ENCODE measurements at regions not wholly inside any gene's neighbourhood (a gene's known extent, or its start where the extent isn't known, plus 50 kb on each side); places are given as distances from the start of the nearest gene placed in this dataset.

DNA sequence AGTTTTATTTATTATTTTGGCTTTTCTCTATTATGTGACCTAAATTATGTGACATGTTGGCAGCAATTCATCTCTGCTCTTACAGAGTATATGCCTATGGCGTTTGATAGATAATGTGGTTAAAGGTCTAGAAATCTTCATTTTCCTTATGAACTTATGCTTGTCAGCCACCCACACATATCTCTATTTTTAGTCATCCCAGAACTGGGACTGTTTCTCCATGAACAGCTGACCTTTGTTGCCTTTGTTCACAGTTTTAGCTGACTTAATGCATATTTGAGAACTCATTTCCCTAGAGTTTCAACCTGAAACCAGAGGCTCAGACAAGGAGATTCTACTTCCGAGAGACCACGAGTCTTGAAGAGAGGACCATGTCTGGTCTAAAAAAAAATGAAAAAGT, 176.5 kb downstream of the RAP2B start:
- H3K27me3 Mint-ChIP-seq = peaks cover 4% of the 10 kb centered on the region
- intact Hi-C loops (cut with micrococcal nuclease) = no loop called here
- H3K27ac ChIP-seq (ENCODE audit: low read length in 2 of 2) = no peak overlapping the region
- H2AFZ ChIP-seq (ENCODE audit: insufficient read depth, low read depth, low read length, poor library complexity, severe bottlenecking) = no peak overlapping the region
- no peaks in the 10 kb centered on the region for H3K27me3 ChIP-seq (replicated peaks in 1 of 4; ENCODE audit: control extremely low read depth in 1 of 4, control insufficient read depth in 3 of 4, insufficient read depth in 4 of 4, low read length in 3 of 4)
- no peak overlapping the region for H3K9ac ChIP-seq (ENCODE audit: low read length)
- ChIA-PET CTCF (no interaction called here), POLR2A (no interaction called here)
- H3K9me3 Mint-ChIP-seq (ENCODE audit: insufficient read depth) = no peaks in the 10 kb centered on the region
- H3K79me2 ChIP-seq (ENCODE audit: control insufficient read depth, insufficient read depth, low read length) = no peaks in the 10 kb centered on the region
- H3K4me3 ChIP-seq (ENCODE audit: control extremely low read depth in 1 of 5, extremely low read depth in 1 of 5, insufficient read depth in 1 of 5, low read depth in 2 of 5, low read length in 4 of 5) = no peak overlapping the region
- H3K27ac Mint-ChIP-seq = no peak overlapping the region
- no peaks in the 10 kb centered on the region for H3K4me1 ChIP-seq (ENCODE audit: control insufficient read depth in 2 of 2, insufficient read depth in 2 of 2, low read length in 2 of 2)
- DNase-seq (no peak), ATAC-seq (ENCODE audit: low read depth) (no peak)
- 100% methylated on average over 2 of the region's 3 CpGs for WGBS (ENCODE audit: insufficient coverage)
- no peak overlapping the region for H3K4me3 Mint-ChIP-seq
- H4K20me1 ChIP-seq (ENCODE audit: control insufficient read depth, insufficient read depth, low read length, poor library complexity, severe bottlenecking) = no peaks in the 10 kb centered on the region
- TF ChIP-seq CTCF (IDR thresholded peaks at IDR 0.05) = no peak
- TF ChIP-seq EZH2 (IDR thresholded peaks at IDR 0.05; ENCODE audit: borderline replicate concordance, insufficient read depth, low read depth, low read length, poor library complexity, severe bottlenecking) = no peak
- H3K9me3 ChIP-seq (ENCODE audit: control extremely low read depth in 1 of 3, control insufficient read depth in 2 of 3, insufficient read depth in 1 of 3, low read length in 2 of 3) = no peaks in the 10 kb centered on the region
- no peaks in the 10 kb centered on the region for H3K4me1 Mint-ChIP-seq
- no peak overlapping the region for H3K4me2 ChIP-seq (replicated peaks; ENCODE audit: low read depth, low read length, poor library complexity, severe bottlenecking)
- no peaks in the 10 kb centered on the region for H3K36me3 ChIP-seq (replicated peaks in 1 of 2; ENCODE audit: control extremely low read depth in 1 of 2, control insufficient read depth in 1 of 2, extremely low read depth in 1 of 2, insufficient read depth in 2 of 2, low read length in 1 of 2)

GRCh38 chr3:153339065-153339464, 177.0 kb downstream of the RAP2B start:
- H3K27ac Mint-ChIP-seq = no peak overlapping the region
- H2AFZ ChIP-seq (ENCODE audit: insufficient read depth, low read depth, low read length, poor library complexity, severe bottlenecking) = no peak overlapping the region

More at GRCh38 chr3:153339065-153339464, 177.0 kb downstream of the RAP2B start:
- H3K9ac ChIP-seq (ENCODE audit: low read length) = no peak overlapping the region
- peaks cover 4% of the 10 kb centered on the region for H3K27me3 Mint-ChIP-seq
- H3K9me3 ChIP-seq (ENCODE audit: control extremely low read depth in 1 of 3, control insufficient read depth in 2 of 3, insufficient read depth in 1 of 3, low read length in 2 of 3) = no peaks in the 10 kb centered on the region
- no peaks in the 10 kb centered on the region for H3K9me3 Mint-ChIP-seq (ENCODE audit: insufficient read depth)
- no peak overlapping the region for H3K27ac ChIP-seq (ENCODE audit: low read length in 2 of 2)
- no peaks in the 10 kb centered on the region for H4K20me1 ChIP-seq (ENCODE audit: control insufficient read depth, insufficient read depth, low read length, poor library complexity, severe bottlenecking)
- H3K4me1 Mint-ChIP-seq = no peaks in the 10 kb centered on the region
- DNase-seq (no peak), ATAC-seq (ENCODE audit: low read depth) (no peak)
- no peaks in the 10 kb centered on the region for H3K36me3 ChIP-seq (replicated peaks in 1 of 2; ENCODE audit: control extremely low read depth in 1 of 2, control insufficient read depth in 1 of 2, extremely low read depth in 1 of 2, insufficient read depth in 2 of 2, low read length in 1 of 2)
- H3K4me2 ChIP-seq (replicated peaks; ENCODE audit: low read depth, low read length, poor library complexity, severe bottlenecking) = no peak overlapping the region
- intact Hi-C loops (cut with micrococcal nuclease) = no loop called here
- ChIA-PET CTCF (no interaction called here), POLR2A (no interaction called here)
- TF ChIP-seq CTCF (IDR thresholded peaks at IDR 0.05) = no peak
- no peak for TF ChIP-seq EZH2 (IDR thresholded peaks at IDR 0.05; ENCODE audit: borderline replicate concordance, insufficient read depth, low read depth, low read length, poor library complexity, severe bottlenecking)
- H3K27me3 ChIP-seq (replicated peaks in 1 of 4; ENCODE audit: control extremely low read depth in 1 of 4, control insufficient read depth in 3 of 4, insufficient read depth in 4 of 4, low read length in 3 of 4) = no peaks in the 10 kb centered on the region
- H3K4me3 ChIP-seq (ENCODE audit: control extremely low read depth in 1 of 5, extremely low read depth in 1 of 5, insufficient read depth in 1 of 5, low read depth in 2 of 5, low read length in 4 of 5) = no peak overlapping the region
- H3K4me1 ChIP-seq (ENCODE audit: control insufficient read depth in 2 of 2, insufficient read depth in 2 of 2, low read length in 2 of 2) = no peaks in the 10 kb centered on the region
- no peak overlapping the region for H3K4me3 Mint-ChIP-seq
- H3K79me2 ChIP-seq (ENCODE audit: control insufficient read depth, insufficient read depth, low read length) = no peaks in the 10 kb centered on the region
